ENCODE measurements at regions not wholly inside any gene's neighbourhood (a gene's known extent, or its start where the extent isn't known, plus 50 kb on each side); places are given as distances from the start of the nearest gene placed in this dataset.

- H3K4me3 ChIP-seq: no peak overlapping the region
- no peak for DNase-seq
- no peaks in the 10 kb centered on the region for H3K4me1 ChIP-seq
- H3K9me3 ChIP-seq: peaks cover 0 to 5% of the 10 kb centered on the region in 2 donors
- intact Hi-C loops (cut with DNase I): no loop called here
- H3K36me3 ChIP-seq: no peaks in the 10 kb centered on the region
- H3K27ac ChIP-seq: no peak overlapping the region
- no peak for TF ChIP-seq CTCF (IDR thresholded peaks at IDR 0.05)
- H3K27me3 ChIP-seq: no peaks in the 10 kb centered on the region
- ATAC-seq: no peak
Observed at GRCh38 chr22:47547239-47547661, 784.8 kb downstream of the TBC1D22A start.

- Histone ChIP-seq H3K4me3 (no peak overlapping the region), H3K27me3 (no peaks in the 10 kb centered on the region), H3K36me3 (no peaks in the 10 kb centered on the region), H3K4me1 (no peaks in the 10 kb centered on the region), H3K9me3 (peaks cover 0 to 5% of the 10 kb centered on the region in 2 donors), H3K27ac (no peak overlapping the region)
- no peak for DNase-seq
- intact Hi-C loops (cut with DNase I): no loop called here
- TF ChIP-seq CTCF (IDR thresholded peaks at IDR 0.05): no peak
- ATAC-seq: no peak
Observed at GRCh38 chr22:47544696-47545095, 782.2 kb downstream of the TBC1D22A start.

GRCh38 chr22:47543447-47543846 lies 781.0 kb downstream of the TBC1D22A start:
- no peak overlapping the region for H3K4me3 ChIP-seq
- H3K27ac ChIP-seq: no peak overlapping the region
- no peak for ATAC-seq
- H3K9me3 ChIP-seq: peaks cover 0 to 5% of the 10 kb centered on the region in 2 donors
- no peaks in the 10 kb centered on the region for H3K36me3 ChIP-seq
- H3K27me3 ChIP-seq: no peaks in the 10 kb centered on the region
- no peak for DNase-seq
- no peaks in the 10 kb centered on the region for H3K4me1 ChIP-seq
- intact Hi-C loops (cut with DNase I): no loop called here
- TF ChIP-seq CTCF (IDR thresholded peaks at IDR 0.05): no peak

- Histone ChIP-seq H3K27ac (no peak overlapping the region), H3K4me1 (no peaks in the 10 kb centered on the region), H3K36me3 (no peaks in the 10 kb centered on the region), H3K4me3 (no peak overlapping the region), H3K9me3 (no peaks in the 10 kb centered on the region), H3K27me3 (no peaks in the 10 kb centered on the region)
- ATAC-seq (no peak), DNase-seq (no peak)
- no peak for TF ChIP-seq CTCF (IDR thresholded peaks at IDR 0.05)
- intact Hi-C loops (cut with DNase I): no loop called here
Observed at GRCh38 chr22:47540011-47540410, 777.6 kb downstream of the TBC1D22A start.

GRCh38 chr22:47539374-47539773 lies 776.9 kb downstream of the TBC1D22A start:
- no peak for TF ChIP-seq CTCF (IDR thresholded peaks at IDR 0.05)
- ATAC-seq (no peak), DNase-seq (no peak)
- intact Hi-C loops (cut with DNase I): no loop called here
- Histone ChIP-seq H3K4me1 (no peaks in the 10 kb centered on the region), H3K27me3 (no peaks in the 10 kb centered on the region), H3K4me3 (no peak overlapping the region), H3K9me3 (no peaks in the 10 kb centered on the region), H3K27ac (no peak overlapping the region), H3K36me3 (no peaks in the 10 kb centered on the region)

Data from left lung (tissue), 4 donors.